Motor neuron (in vitro differentiated cells): ENCODE measurements at regions not wholly inside any gene's neighbourhood (a gene's known extent, or its start where the extent isn't known, plus 50 kb on each side); places are given as distances from the start of the nearest gene placed in this dataset.

Experiments used
- ATAC-seq, 8 experiments: fragments of 200-7000 bp; cut with Tn5 transposase; replicated peaks in 6 of 8; 2 replicates each; pipeline ENCODE4 v1.8.0; 2021; ENCODE audit warnings: mild to moderate bottlenecking in 8 of 8, moderate library complexity in 8 of 8
- H3K27ac ChIP-seq, 2 donors: fragments of 250-450 bp; sonication (Bioruptor Pico); 2 replicates each; pipeline ENCODE4 v1.9.0; 2021; ENCODE audit warnings: antibody characterized with exemption in 2 of 2, mild to moderate bottlenecking in 2 of 2, moderate library complexity in 1 of 2
- H3K4me1 ChIP-seq, 2 donors: fragments of 250-450 bp; sonication (Bioruptor Pico); replicated peaks in 1 of 2; 2 replicates each; pipeline ENCODE4 v1.6.1; 2021; ENCODE audit warnings: antibody characterized with exemption in 2 of 2, mild to moderate bottlenecking in 2 of 2, moderate library complexity in 1 of 2
- H3K4me3 ChIP-seq, 5 donors: fragments of 250-450 bp; sonication (Bioruptor Pico); 2 replicates each; pipeline ENCODE4 v1.9.0; 2021; ENCODE audit warnings: antibody characterized with exemption in 5 of 5, mild to moderate bottlenecking in 5 of 5, moderate library complexity in 4 of 5
- WGBS, 10 experiments: fragments of 450-650 bp; shearing (Covaris generic); methylation state at CpG; one replicate each; pipeline ENCODE4 v1.0.0; 2022; 5-methylcytosine and 5-hydroxymethylcytosine counted together
- in situ Hi-C, 9 experiments: fragments of 400-800 bp; cut with MboI; loops; one replicate each; pipeline ENCODE4 v1.15.0; 2021; ENCODE audit warnings: low sequenced_read_pairs in 9 of 9, low pct_unique_long_range_greater_than_20kb in 2 of 9; ENCODE audit not compliant: unreplicated experiment in 9 of 9

GRCh38 chr9:19732441-19732951 lies 56.3 kb downstream of the SLC24A2 start:
- WGBS, 10 experiments = 0 to 66% (median 48%) methylated on average over 1 to 5 of the region's 5 CpGs; no CpG with 5 or more reads in 1 of the 10 experiments
- in situ Hi-C loops = no loop called here
- Histone ChIP-seq H3K4me3 (no peak overlapping the region), H3K4me1 (no peaks in the 10 kb centered on the region), H3K27ac (no peak overlapping the region)
- peak in 3 of 8 experiments; percentile 53 to 72 (median 53) for ATAC-seq

DNA sequence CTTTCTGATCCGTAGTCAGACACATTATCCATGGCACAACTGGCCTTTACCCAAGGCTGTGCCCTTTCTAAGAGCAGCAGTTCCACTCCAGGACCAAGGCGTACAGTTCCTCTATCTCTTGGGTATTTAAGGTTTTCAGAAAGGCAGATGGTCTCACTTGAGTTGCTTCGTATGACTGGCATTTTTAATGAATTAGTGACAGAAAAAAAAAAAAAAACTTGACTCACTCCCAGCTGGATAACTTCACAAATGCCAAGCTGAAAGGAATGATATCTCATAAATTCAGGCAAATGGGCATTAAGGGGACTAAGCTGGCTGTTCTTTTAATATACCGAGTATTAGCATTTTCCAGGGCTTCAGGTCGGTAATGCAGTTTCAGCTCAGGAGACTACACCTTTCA lies 60.7 kb downstream of the SLC24A2 start:
- Histone ChIP-seq H3K4me3 (no peak overlapping the region), H3K27ac (no peak overlapping the region), H3K4me1 (no peaks in the 10 kb centered on the region)
- in situ Hi-C loops = no loop called here
- 0 to 98% (median 62%) methylated on average over 2 to 5 of the region's 5 CpGs; no CpG with 5 or more reads in 2 of the 10 experiments for WGBS, 10 experiments
- no peak for ATAC-seq

DNA sequence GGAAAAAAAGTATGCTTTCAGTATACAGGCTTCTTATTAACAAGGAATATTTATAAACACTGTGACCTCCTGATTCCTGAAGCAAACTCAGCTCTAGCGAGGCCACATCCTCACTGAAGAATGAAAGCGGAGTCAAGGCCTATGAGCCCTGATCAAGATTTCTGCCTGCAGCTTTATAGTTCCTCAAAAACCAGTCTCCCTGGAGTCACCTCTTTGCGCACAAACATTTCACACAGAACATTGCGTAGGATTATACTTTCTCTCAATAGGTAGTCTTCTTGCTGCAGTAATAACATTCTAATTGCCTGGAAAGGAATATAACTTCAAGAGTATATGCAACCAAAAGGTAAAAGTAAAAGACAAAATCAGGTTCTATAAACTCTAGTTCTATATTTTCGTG lies 62.9 kb downstream of the SLC24A2 start:
- Histone ChIP-seq H3K4me1 (no peaks in the 10 kb centered on the region), H3K27ac (no peak overlapping the region), H3K4me3 (no peak overlapping the region)
- in situ Hi-C loops = no loop called here
- no peak for ATAC-seq
- WGBS, 10 experiments = 0 to 100% (median 85%) methylated on average over 1 to 5 of the region's 5 CpGs

DNA sequence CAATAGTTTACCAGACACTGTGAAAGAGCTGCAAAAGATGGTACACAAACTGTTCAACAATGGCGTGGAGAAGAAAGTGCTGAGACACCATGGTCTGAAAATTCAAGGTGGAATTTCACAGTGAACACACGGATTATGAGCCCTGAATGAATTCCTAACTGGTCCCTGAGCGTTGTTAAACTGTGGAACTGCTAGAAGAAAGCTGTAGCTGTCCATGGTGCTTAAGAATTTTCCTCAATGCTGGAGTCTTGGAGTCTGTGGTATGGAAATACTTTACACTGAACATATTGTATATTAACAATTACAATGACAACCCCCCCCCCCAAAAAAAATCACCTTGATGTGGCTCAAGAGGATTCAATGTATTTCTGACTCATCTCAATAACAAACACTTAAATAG lies 68.5 kb downstream of the SLC24A2 start:
- 5 to 100% (median 17%) methylated on average over 1 to 3 of the region's 3 CpGs; no CpG with 5 or more reads in 2 of the 10 experiments for WGBS, 10 experiments
- no peaks in the 10 kb centered on the region for H3K4me1 ChIP-seq
- H3K4me3 ChIP-seq = no peak overlapping the region
- in situ Hi-C loops = loop anchor here in 1 of 9 experiments (25.0 kb wide), 1 partner anchor 92 kb away; no protein-coding TSS in a partner anchor
- no peak overlapping the region for H3K27ac ChIP-seq
- ATAC-seq = peak in 4 of 8 experiments; percentile 31 to 70 (median 49)

GRCh38 chr9:19703702-19704101 lies 85.1 kb downstream of the SLC24A2 start:
- Histone ChIP-seq H3K4me3 (no peak overlapping the region), H3K4me1 (no peaks in the 10 kb centered on the region), H3K27ac (no peak overlapping the region)
- peak in 1 of 8 experiments; percentile 37 for ATAC-seq
- in situ Hi-C loops = loop anchor here in 1 of 9 experiments (25.0 kb wide), 1 partner anchor 109 kb away; no protein-coding TSS in a partner anchor

GRCh38 chr9:19701991-19702390 lies 86.8 kb downstream of the SLC24A2 start:
- Histone ChIP-seq H3K4me3 (no peak overlapping the region), H3K27ac (no peak overlapping the region), H3K4me1 (no peaks in the 10 kb centered on the region)
- in situ Hi-C loops = loop anchor here in 1 of 9 experiments (25.0 kb wide), 1 partner anchor 110 kb away; no protein-coding TSS in a partner anchor
- WGBS, 10 experiments = 7 to 52% (median 37%) methylated on average over 1 to 2 of the region's 2 CpGs
- ATAC-seq = no peak

DNA sequence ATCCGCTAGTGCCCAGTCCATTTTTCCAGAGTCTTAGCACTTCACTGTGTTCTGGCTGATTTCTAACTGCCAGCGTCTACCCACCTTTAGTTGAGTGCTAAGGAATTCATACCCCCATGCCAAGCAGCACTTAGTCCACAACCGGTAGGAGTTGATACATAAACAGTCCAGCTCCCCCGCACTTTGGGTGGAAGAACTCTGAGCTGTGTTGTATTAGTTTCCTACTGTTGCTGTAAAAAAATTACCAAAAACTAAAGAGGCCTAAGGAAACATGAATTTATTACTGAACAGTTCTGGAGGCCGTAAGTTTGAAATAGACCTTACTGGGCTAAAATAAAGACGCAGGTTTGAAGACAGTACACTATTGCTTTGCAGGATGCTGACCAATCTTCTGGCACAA lies 87.6 kb downstream of the SLC24A2 start:
- no peak for ATAC-seq
- no peak overlapping the region for H3K27ac ChIP-seq
- no peak overlapping the region for H3K4me3 ChIP-seq
- in situ Hi-C loops = loop anchor here in 1 of 9 experiments (25.0 kb wide), 1 partner anchor 111 kb away; no protein-coding TSS in a partner anchor
- 30 to 100% (median 85%) methylated on average over 1 to 6 of the region's 6 CpGs for WGBS, 10 experiments
- no peaks in the 10 kb centered on the region for H3K4me1 ChIP-seq

- H3K4me1 ChIP-seq = no peaks in the 10 kb centered on the region
- ATAC-seq = no peak
- H3K27ac ChIP-seq = no peak overlapping the region
- H3K4me3 ChIP-seq = no peak overlapping the region
- 4 to 98% (median 84%) methylated on average over 1 to 3 of the region's 3 CpGs; no CpG with 5 or more reads in 1 of the 10 experiments for WGBS, 10 experiments
- in situ Hi-C loops = loop anchor here in 1 of 9 experiments (25.0 kb wide), 1 partner anchor 112 kb away; no protein-coding TSS in a partner anchor
Measured at GRCh38 chr9:19700699-19701098, 88.1 kb downstream of the SLC24A2 start.

DNA sequence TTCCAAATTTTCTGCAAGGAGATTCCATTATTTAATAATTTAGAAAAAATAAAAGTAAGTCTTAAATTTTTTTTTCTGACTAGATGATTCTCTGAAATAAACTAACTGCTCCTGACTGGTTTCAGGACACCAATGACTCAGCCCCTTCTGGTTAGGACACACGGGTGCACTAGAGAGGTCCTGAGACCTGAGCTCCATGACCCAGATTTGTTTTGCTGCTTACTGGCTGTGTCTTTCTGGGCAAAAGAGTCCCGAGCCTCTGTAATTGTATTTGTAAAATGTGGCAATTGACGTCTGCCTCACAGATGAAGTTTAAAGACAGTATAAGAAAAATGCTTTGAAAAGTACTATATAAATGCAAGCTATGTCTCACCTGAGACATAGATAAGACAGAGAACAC lies 89.1 kb downstream of the SLC24A2 start:
- in situ Hi-C loops = loop anchor here in 1 of 9 experiments (25.0 kb wide), 1 partner anchor 113 kb away; no protein-coding TSS in a partner anchor
- Histone ChIP-seq H3K27ac (no peak overlapping the region), H3K4me3 (no peak overlapping the region), H3K4me1 (no peaks in the 10 kb centered on the region)
- peak in 6 of 8 experiments; percentile 33 to 70 (median 51) for ATAC-seq
- WGBS, 10 experiments = 0 to 57% (median 31%) methylated on average over 2 to 3 of the region's 3 CpGs; no CpG with 5 or more reads in 2 of the 10 experiments

GRCh38 chr9:19698960-19699359 lies 89.9 kb downstream of the SLC24A2 start:
- H3K27ac ChIP-seq = no peak overlapping the region
- no peak overlapping the region for H3K4me3 ChIP-seq
- whole genome bisulfite sequencing, 10 experiments = 0 to 60% (median 29%) methylated on average over 1 to 2 of the region's 3 CpGs; no CpG with 5 or more reads in 2 of the 10 experiments
- no peaks in the 10 kb centered on the region for H3K4me1 ChIP-seq
- in situ Hi-C loops = no loop called here
- ATAC-seq = peak in 1 of 8 experiments; percentile 4

DNA sequence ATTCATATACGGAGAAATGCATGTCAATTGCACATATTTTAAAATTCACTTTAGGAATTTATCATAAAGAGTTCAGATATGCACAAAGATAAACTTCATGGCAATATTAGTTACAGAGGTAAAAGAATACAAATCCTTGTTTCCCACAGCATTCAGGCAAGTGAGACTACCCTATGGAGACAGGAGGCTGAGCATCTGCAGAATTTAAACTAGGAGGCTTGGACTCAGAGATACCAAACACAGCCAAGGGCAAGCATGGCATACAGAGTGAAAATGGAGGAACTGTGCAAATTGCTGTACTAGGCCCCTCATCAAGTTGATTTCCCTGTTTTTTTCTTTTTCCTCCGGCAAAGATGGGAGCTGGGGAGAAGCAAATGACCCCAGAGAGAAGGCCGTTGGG lies 94.2 kb downstream of the SLC24A2 start:
- H3K4me1 ChIP-seq = no peaks in the 10 kb centered on the region
- H3K27ac ChIP-seq = no peak overlapping the region
- ATAC-seq = peak in 1 of 8 experiments; percentile 82
- 0 to 100% (median 67%) methylated on average over 1 to 3 of the region's 3 CpGs; no CpG with 5 or more reads in 1 of the 10 experiments for WGBS, 10 experiments
- in situ Hi-C loops = no loop called here
- no peak overlapping the region for H3K4me3 ChIP-seq

DNA sequence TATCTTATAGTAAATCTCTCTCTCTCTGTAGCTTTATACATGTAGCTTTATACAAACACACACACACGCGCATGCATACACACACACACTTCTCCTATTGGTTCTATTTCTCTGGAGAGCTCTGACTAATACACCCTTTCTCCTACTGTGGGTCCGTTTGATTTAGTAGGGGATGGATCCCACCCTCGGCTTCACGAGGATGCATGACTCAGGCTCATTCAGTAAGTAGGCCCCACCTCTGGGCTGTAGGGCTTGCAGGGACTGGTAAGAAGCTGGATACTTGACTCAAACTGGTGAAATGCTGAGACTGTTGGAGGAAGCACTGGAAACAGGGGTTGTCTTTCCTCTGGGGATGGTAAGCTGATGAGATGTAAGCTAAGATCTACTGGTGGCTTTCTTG lies 98.7 kb downstream of the SLC24A2 start:
- 0 to 67% (median 20%) methylated on average over 1 to 3 of the region's 5 CpGs; no CpG with 5 or more reads in 5 of the 10 experiments for WGBS, 10 experiments
- Histone ChIP-seq H3K4me3 (no peak overlapping the region), H3K27ac (no peak overlapping the region), H3K4me1 (no peaks in the 10 kb centered on the region)
- in situ Hi-C loops = no loop called here
- ATAC-seq = peak; percentile 76 to 99 (median 98)

GRCh38 chr9:19689328-19690101 lies 99.3 kb downstream of the SLC24A2 start:
- Histone ChIP-seq H3K27ac (no peak overlapping the region), H3K4me3 (no peak overlapping the region), H3K4me1 (no peaks in the 10 kb centered on the region)
- WGBS, 10 experiments = 20 to 96% (median 80%) methylated on average over 1 to 4 of the region's 4 CpGs; no CpG with 5 or more reads in 3 of the 10 experiments
- in situ Hi-C loops = no loop called here
- peak; percentile 13 to 56 (median 40) for ATAC-seq
